Femur (tissue), 1 donor: ENCODE measurements at regions not wholly inside any gene's neighbourhood (a gene's known extent, or its start where the extent isn't known, plus 50 kb on each side); places are given as distances from the start of the nearest gene placed in this dataset.
"Not testable (repeated sequence)": the region's sequence is repeated elsewhere in the genome, so short reads cannot be mapped to it uniquely, and the experiment has no call there.

ENCODE experiments used
- DNase-seq: peaks from one replicate; pipeline ENCODE4 v3.0.0-alpha.2; 2017

- no peak for DNase-seq
Measured at GRCh38 chr6:67887747-67888545, 747.1 kb upstream of the ADGRB3 start.

- no peak for DNase-seq
Measured at GRCh38 chr6:67887419-67887746, 747.7 kb upstream of the ADGRB3 start.

- DNase-seq = no peak
Measured at GRCh38 chr6:67886840-67887292, 748.2 kb upstream of the ADGRB3 start.

- no peak for DNase-seq
Measured at GRCh38 chr6:67886036-67886707, 748.9 kb upstream of the ADGRB3 start.

GRCh38 chr6:67885081-67886033 is 749.7 kb upstream of the ADGRB3 start:
- no peak for DNase-seq

- DNase-seq = no peak
Measured at GRCh38 chr6:67884442-67884841, 750.6 kb upstream of the ADGRB3 start.

GRCh38 chr6:67883500-67884366 is 751.3 kb upstream of the ADGRB3 start:
- no peak for DNase-seq

GRCh38 chr6:67882436-67883311 is 752.4 kb upstream of the ADGRB3 start:
- no peak for DNase-seq

- no peak for DNase-seq
Measured at GRCh38 chr6:67881706-67882065, 753.4 kb upstream of the ADGRB3 start.

GRCh38 chr6:67880939-67881705 is 754.0 kb upstream of the ADGRB3 start:
- no peak for DNase-seq

- not testable (repeated sequence) for DNase-seq
Measured at GRCh38 chr6:67880343-67880742, 754.7 kb upstream of the ADGRB3 start.

- not testable (repeated sequence) for DNase-seq
Measured at GRCh38 chr6:67879928-67880327, 755.2 kb upstream of the ADGRB3 start.

GRCh38 chr6:67879105-67879904 is 755.8 kb upstream of the ADGRB3 start:
- DNase-seq = not testable (repeated sequence)

GRCh38 chr6:67878216-67878615 is 756.9 kb upstream of the ADGRB3 start:
- not testable (repeated sequence) for DNase-seq

GRCh38 chr6:67877288-67877687 is 757.8 kb upstream of the ADGRB3 start:
- no peak for DNase-seq

GRCh38 chr6:67875877-67876383 is 759.2 kb upstream of the ADGRB3 start:
- no peak for DNase-seq

GRCh38 chr6:67870321-67870720 is 764.8 kb upstream of the ADGRB3 start:
- no peak for DNase-seq

GRCh38 chr6:67863346-67863745 is 771.7 kb upstream of the ADGRB3 start:
- DNase-seq = no peak

GRCh38 chr6:67854098-67854497 is 781.0 kb upstream of the ADGRB3 start:
- no peak for DNase-seq
